Panc1 (cell line): ENCODE measurements at regions not wholly inside any gene's neighbourhood (a gene's known extent, or its start where the extent isn't known, plus 50 kb on each side); places are given as distances from the start of the nearest gene placed in this dataset.

Source experiments
- ATAC-seq: fragments of 200-7000 bp; cut with Tn5 transposase; 2 replicates; pipeline ENCODE4 v1.9.1; 2020; ENCODE audit warnings: mild to moderate bottlenecking, moderate library complexity
- BruUV-seq: library from RNA; stranded (reverse); fragments of 400-500 nt; replicated peaks from 2 replicates; lab custom pipeline; 2021; lab: Mats Ljungman, UMichigan
- CTCF ChIA-PET: fragments of 300-600 bp; sonication (Branson Sonifier 250); formaldehyde crosslinking; loops from one replicate; lab custom pipeline; 2022; ENCODE audit warnings: antibody characterized with exemption; lab: Charles Lee
- POLR2A ChIA-PET: fragments of 300-600 bp; sonication (Branson Sonifier 250); formaldehyde crosslinking; loops from one replicate; lab custom pipeline; 2022; ENCODE audit warnings: antibody characterized with exemption; lab: Charles Lee
- DNase-seq: peaks from one replicate; pipeline ENCODE4 v3.0.0-alpha.2; 2010; ENCODE audit warnings: low read depth, low spot score
- H3K27ac ChIP-seq: 2 replicates; pipeline ENCODE4 v1.5.1; 2011; ENCODE audit warnings: mild to moderate bottlenecking, low read length, inconsistent platforms
- H3K27me3 ChIP-seq: fragments of 200-500 bp; sonication (Bioruptor generic); 2 replicates; pipeline ENCODE4 v1.6.0; 2014; ENCODE audit warnings: low read length, inconsistent platforms; ENCODE audit not compliant: control insufficient read depth, insufficient read depth
- H3K36me3 ChIP-seq: fragments of 200-500 bp; sonication (Bioruptor generic); 2 replicates; pipeline ENCODE4 v1.5.1; 2014; ENCODE audit warnings: inconsistent platforms, mild to moderate bottlenecking, low read length, moderate library complexity; ENCODE audit not compliant: control insufficient read depth, insufficient read depth
- H3K4me1 ChIP-seq: 2 replicates; pipeline ENCODE4 v1.5.1; 2011; ENCODE audit warnings: inconsistent platforms, mild to moderate bottlenecking, low read length, moderate library complexity; ENCODE audit not compliant: control insufficient read depth, insufficient read depth
- H3K4me3 ChIP-seq, 2 experiments: 2 replicates each; pipeline ENCODE4 v1.5.1; 2011 to 2012; ENCODE audit warnings: low read depth in 2 of 2, low read length in 2 of 2, mild to moderate bottlenecking in 2 of 2, inconsistent platforms in 1 of 2, moderate library complexity in 1 of 2
- H3K9me3 ChIP-seq: fragments of 200-500 bp; sonication (Bioruptor generic); 2 replicates; pipeline ENCODE4 v1.5.1; 2014; ENCODE audit warnings: low read depth, mild to moderate bottlenecking, inconsistent platforms, low read length, moderate library complexity; ENCODE audit not compliant: control insufficient read depth, insufficient read depth
- CTCF ChIP-seq: fragments of 450-650 bp; IDR thresholded peaks from 2 replicates; pipeline ENCODE4 v1.5.1; 2017; ENCODE audit warnings: mild to moderate bottlenecking
- POLR2AphosphoS5 ChIP-seq: IDR thresholded peaks from 2 replicates; pipeline ENCODE4 v1.6.1; 2012; ENCODE audit warnings: mild to moderate bottlenecking, low read depth, low read length, moderate library complexity
- REST ChIP-seq, 2 experiments: IDR thresholded peaks; 2 replicates each; pipeline ENCODE4 v1.6.1; 2011 to 2012; ENCODE audit warnings: low read depth in 2 of 2, control low read depth in 1 of 2, low read length in 1 of 2, mild to moderate bottlenecking in 1 of 2, moderate library complexity in 1 of 2; ENCODE audit not compliant: insufficient read depth in 1 of 2
- SIN3A ChIP-seq: IDR thresholded peaks from 2 replicates; pipeline ENCODE4 v1.6.1; 2012; ENCODE audit warnings: low read depth, mild to moderate bottlenecking, low read length, moderate library complexity, borderline replicate concordance; ENCODE audit not compliant: insufficient read depth
- TCF7L2 ChIP-seq: IDR thresholded peaks from 2 replicates; pipeline ENCODE4 v1.6.1; 2011; ENCODE audit warnings: mild to moderate bottlenecking, low read depth, low read length, inconsistent platforms
- in situ Hi-C: cut with HindIII; loops from 2 replicates; pipeline ENCODE4 v1.10.0; 2016; ENCODE audit warnings: low sequenced_read_pairs, low pct_unique_long_range_greater_than_20kb
- intact Hi-C: fragments of 100-400 bp; cut with micrococcal nuclease; formaldehyde crosslinking; loops from one replicate; pipeline ENCODE4 v1.10.0; 2022; ENCODE audit not compliant: unreplicated experiment

- Histone ChIP-seq H3K27ac (no peak overlapping the region), H3K27me3 (no peaks in the 10 kb centered on the region), H3K36me3 (no peaks in the 10 kb centered on the region), H3K9me3 (no peaks in the 10 kb centered on the region), H3K4me3 (no peak overlapping the region), H3K4me1 (no peaks in the 10 kb centered on the region)
- intact Hi-C loops = no loop called here
- in situ Hi-C loops = no loop called here
- no TSS peak for BruUV-seq
- no peak for ATAC-seq
- ChIA-PET POLR2A (no interaction called here), CTCF (no interaction called here)
- DNase-seq = no peak
- TF ChIP-seq POLR2AphosphoS5 (no peak), CTCF (no peak), REST (IDR thresholded peaks at IDR 0.05; ENCODE audit: insufficient read depth in 1 of 2, low read depth in 2 of 2, low read length in 1 of 2) (no peak), SIN3A (no peak), TCF7L2 (no peak)
These were observed 384.5 kb downstream of the NEBL start for GRCh38 chr10:20512631-20513030.

GRCh38 chr10:20508921-20509320 lies 388.2 kb downstream of the NEBL start:
- no peak overlapping the region for H3K27ac ChIP-seq
- ChIA-PET CTCF (no interaction called here), POLR2A (no interaction called here)
- TF ChIP-seq TCF7L2 = no peak
- TF ChIP-seq POLR2AphosphoS5 = no peak
- no peak for TF ChIP-seq SIN3A
- no peak for TF ChIP-seq REST (IDR thresholded peaks at IDR 0.05; ENCODE audit: insufficient read depth in 1 of 2, low read depth in 2 of 2, low read length in 1 of 2)
- TF ChIP-seq CTCF = no peak
- BruUV-seq = no TSS peak
- H3K27me3 ChIP-seq = no peaks in the 10 kb centered on the region
- intact Hi-C loops (no loop called here), in situ Hi-C loops (no loop called here)
- H3K4me1 ChIP-seq = no peaks in the 10 kb centered on the region
- no peak for ATAC-seq
- H3K4me3 ChIP-seq = no peak overlapping the region
- no peaks in the 10 kb centered on the region for H3K36me3 ChIP-seq
- no peak for DNase-seq
- H3K9me3 ChIP-seq = no peaks in the 10 kb centered on the region
